Liver (tissue), 8 donors: ENCODE measurements at regions not wholly inside any gene's neighbourhood (a gene's known extent, or its start where the extent isn't known, plus 50 kb on each side); places are given as distances from the start of the nearest gene placed in this dataset.

Source experiments
- DNase-seq: peaks from one replicate; pipeline ENCODE4 v3.0.0-alpha.2; 2017; ENCODE audit warnings: low spot score
- H3K27ac ChIP-seq, 2 donors: one replicate each; pipeline ENCODE4 v1.7.0; 2013; ENCODE audit warnings: inconsistent platforms in 2 of 2, low read length in 2 of 2, control low read depth in 1 of 2, low read depth in 1 of 2, mild to moderate bottlenecking in 1 of 2
- H3K27me3 ChIP-seq, 4 donors: one replicate each; pipeline versions ENCODE4 v1.6.1 to v1.7.0; 2013; ENCODE audit warnings: low read length in 3 of 4, inconsistent platforms in 1 of 4, mild to moderate bottlenecking in 1 of 4, moderate library complexity in 1 of 4; ENCODE audit not compliant: control insufficient read depth in 4 of 4, insufficient read depth in 4 of 4
- H3K36me3 ChIP-seq, 4 donors: one replicate each; pipeline versions ENCODE4 v1.6.1 to v1.7.0; 2013; ENCODE audit warnings: low read length in 3 of 4, mild to moderate bottlenecking in 3 of 4, low read depth in 1 of 4, moderate library complexity in 1 of 4; ENCODE audit not compliant: control insufficient read depth in 4 of 4, insufficient read depth in 3 of 4
- H3K4me1 ChIP-seq, 4 donors: one replicate each; pipeline versions ENCODE4 v1.6.1 to v1.7.0; 2013; ENCODE audit warnings: low read length in 3 of 4, mild to moderate bottlenecking in 3 of 4, moderate library complexity in 1 of 4; ENCODE audit not compliant: control insufficient read depth in 4 of 4, insufficient read depth in 4 of 4
- H3K4me3 ChIP-seq, 3 donors: one replicate each; pipeline versions ENCODE4 v1.6.1 to v1.7.0; 2013; ENCODE audit warnings: low read length in 3 of 3, control low read depth in 1 of 3, low read depth in 1 of 3, mild to moderate bottlenecking in 1 of 3
- H3K9ac ChIP-seq, 2 donors: one replicate each; pipeline ENCODE4 v1.7.0; 2013; ENCODE audit warnings: low read length in 2 of 2, mild to moderate bottlenecking in 2 of 2, moderate library complexity in 2 of 2, control low read depth in 1 of 2, low read depth in 1 of 2
- H3K9me3 ChIP-seq, 4 donors: one replicate each; pipeline versions ENCODE4 v1.6.1 to v1.7.0; 2013; ENCODE audit warnings: low read length in 3 of 4; ENCODE audit not compliant: control insufficient read depth in 4 of 4
- EGR1 ChIP-seq, 2 donors: IDR thresholded peaks; 2 replicates each; pipeline ENCODE4 v1.6.1; 2016 to 2018; ENCODE audit warnings: antibody characterized with exemption in 2 of 2, low read depth in 2 of 2
- FOXA1 ChIP-seq: IDR thresholded peaks from 2 replicates; pipeline ENCODE4 v1.6.1; 2016; ENCODE audit warnings: antibody characterized with exemption
- FOXA2 ChIP-seq: IDR thresholded peaks from 2 replicates; pipeline ENCODE4 v1.6.1; 2016; ENCODE audit warnings: antibody characterized with exemption
- GABPA ChIP-seq, 2 donors: IDR thresholded peaks in 1 of 2; conservative IDR thresholded peaks in 1 of 2; 2 replicates each; pipeline ENCODE4 v1.6.1; 2016; ENCODE audit warnings: antibody characterized with exemption in 2 of 2, mild to moderate bottlenecking in 1 of 2, moderate library complexity in 1 of 2
- HNF4A ChIP-seq, 2 donors: conservative IDR thresholded peaks; 2 replicates each; pipeline ENCODE4 v1.6.1; 2016; ENCODE audit warnings: antibody characterized with exemption in 2 of 2, mild to moderate bottlenecking in 2 of 2
- HNF4G ChIP-seq: IDR thresholded peaks from 2 replicates; pipeline ENCODE4 v1.6.1; 2016; ENCODE audit warnings: antibody characterized with exemption
- JUND ChIP-seq, 2 donors: IDR thresholded peaks; 2 replicates each; pipeline ENCODE4 v1.6.1; 2016; ENCODE audit warnings: antibody characterized with exemption in 2 of 2
- NR2F2 ChIP-seq: IDR thresholded peaks from 2 replicates; pipeline ENCODE4 v1.6.1; 2016; ENCODE audit warnings: antibody characterized with exemption
- RAD21 ChIP-seq, 2 donors: IDR thresholded peaks; 2 replicates each; pipeline ENCODE4 v1.6.1; 2016; ENCODE audit warnings: antibody characterized with exemption in 2 of 2, mild to moderate bottlenecking in 2 of 2
- RXRA ChIP-seq, 2 donors: IDR thresholded peaks; 2 replicates each; pipeline ENCODE4 v1.6.1; 2017 to 2018; ENCODE audit warnings: antibody characterized with exemption in 2 of 2, mild to moderate bottlenecking in 1 of 2
- SP1 ChIP-seq: IDR thresholded peaks from 2 replicates; pipeline ENCODE4 v1.6.1; 2018; ENCODE audit warnings: antibody characterized with exemption, mild to moderate bottlenecking
- TAF1 ChIP-seq: conservative IDR thresholded peaks from 2 replicates; pipeline ENCODE4 v1.6.1; 2016; ENCODE audit warnings: antibody characterized with exemption, mild to moderate bottlenecking
- YY1 ChIP-seq: IDR thresholded peaks from 2 replicates; pipeline ENCODE4 v1.6.1; 2016; ENCODE audit warnings: antibody characterized with exemption, mild to moderate bottlenecking
- WGBS: extraction: QIAGEN DNeasy Blood & Tissue Kit; methylation state at CpG from one replicate; pipeline ENCODE4 v1.1.7; 2013; 5-methylcytosine and 5-hydroxymethylcytosine counted together
- TF ChIP-seq, protein P1 (sequence below): IDR thresholded peaks from 2 replicates; pipeline ENCODE4 v1.6.1; 2016; ENCODE audit warnings: antibody characterized with exemption
- TF ChIP-seq, protein P2 (sequence below): fragments of 150-350 bp; IDR thresholded peaks from 2 replicates; pipeline ENCODE4 v1.5.1; 2017; ENCODE audit warnings: improper control_type of control experiment, low read depth, low read length; ENCODE audit not compliant: missing input control
- TF ChIP-seq, protein P3 (sequence below): IDR thresholded peaks from 2 replicates; pipeline ENCODE4 v1.6.1; 2016; ENCODE audit warnings: antibody characterized with exemption
- TF ChIP-seq, protein P4 (sequence below): IDR thresholded peaks from 2 replicates; pipeline ENCODE4 v1.6.1; 2016; ENCODE audit warnings: antibody characterized with exemption
- TF ChIP-seq, protein P5 (sequence below): IDR thresholded peaks from 2 replicates; pipeline ENCODE4 v1.6.1; 2016; ENCODE audit warnings: antibody characterized with exemption, mild to moderate bottlenecking
- donor health status: healthy.
- donor health status: healthy.
- donor health status: healthy.
- donor health status: healthy.
- donor health status: healthy.

DNA sequence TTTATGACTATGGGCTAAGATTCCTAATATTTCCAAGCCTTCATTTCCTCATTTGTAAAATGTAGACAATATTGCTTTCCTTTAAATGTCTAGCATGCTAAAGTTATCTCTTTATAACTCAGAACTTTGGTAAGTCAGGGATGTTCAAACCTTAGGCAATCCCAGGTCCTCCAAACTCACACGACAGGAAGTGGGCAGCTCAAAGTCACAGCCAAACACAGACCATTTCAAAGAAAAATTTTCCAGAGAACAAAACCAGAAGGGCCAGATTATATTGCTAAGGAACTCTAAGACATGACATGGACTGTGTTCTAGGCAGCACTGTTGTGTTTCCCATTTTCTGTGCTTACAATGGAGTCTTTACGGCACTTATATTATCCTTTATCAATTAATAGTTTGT, 87.8 kb upstream of the DYNC1I1 start:
- no peak for TF ChIP-seq SP1
- TF ChIP-seq HNF4G: no peak
- WGBS: 91% methylated on average over 2 of the region's 2 CpGs
- H3K27ac ChIP-seq: no peak overlapping the region
- no peaks in the 10 kb centered on the region for H3K36me3 ChIP-seq
- H3K27me3 ChIP-seq: no peaks in the 10 kb centered on the region
- H3K4me1 ChIP-seq: no peaks in the 10 kb centered on the region
- H3K4me3 ChIP-seq: no peak overlapping the region
- no peaks in the 10 kb centered on the region for H3K9me3 ChIP-seq
- DNase-seq: no peak
- no peak overlapping the region for H3K9ac ChIP-seq

DNA sequence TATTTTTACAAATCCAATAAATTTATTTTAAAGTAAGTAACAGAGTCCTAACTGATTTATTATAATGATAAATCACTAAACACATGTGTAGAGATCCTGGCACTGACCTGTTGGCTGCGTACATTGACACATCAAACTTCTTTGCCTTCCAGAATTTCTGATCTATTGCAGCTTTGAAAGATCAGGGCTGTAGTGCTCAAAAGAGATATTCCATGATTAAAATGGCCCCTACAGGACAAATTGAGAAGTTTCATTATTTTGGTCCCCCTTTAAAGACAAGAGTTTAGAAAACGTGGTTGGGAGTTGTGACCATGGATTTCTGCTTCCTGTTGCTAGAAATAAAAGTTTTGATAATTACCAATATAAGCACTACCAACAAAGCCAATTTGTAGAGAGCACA, 87.7 kb upstream of the PDK4 start:
- Histone ChIP-seq H3K27ac (no peak overlapping the region), H3K9me3 (no peaks in the 10 kb centered on the region), H3K9ac (no peak overlapping the region), H3K27me3 (no peaks in the 10 kb centered on the region), H3K36me3 (no peaks in the 10 kb centered on the region), H3K4me3 (no peak overlapping the region), H3K4me1 (no peaks in the 10 kb centered on the region)
- DNase-seq: no peak
- TF ChIP-seq SP1 (peak; percentile 13), TAF1 (no peak), HNF4A (conservative IDR thresholded peaks at IDR 0.05) (peak in 1 of 2 donors; percentile 27), HNF4G (no peak), YY1 (no peak), RAD21 (IDR thresholded peaks at IDR 0.05) (peak; percentile 95 to 96)
- TF ChIP-seq, protein P1, sequence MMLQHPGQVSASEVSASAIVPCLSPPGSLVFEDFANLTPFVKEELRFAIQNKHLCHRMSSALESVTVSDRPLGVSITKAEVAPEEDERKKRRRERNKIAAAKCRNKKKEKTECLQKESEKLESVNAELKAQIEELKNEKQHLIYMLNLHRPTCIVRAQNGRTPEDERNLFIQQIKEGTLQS: no peak
- TF ChIP-seq, protein P2, sequence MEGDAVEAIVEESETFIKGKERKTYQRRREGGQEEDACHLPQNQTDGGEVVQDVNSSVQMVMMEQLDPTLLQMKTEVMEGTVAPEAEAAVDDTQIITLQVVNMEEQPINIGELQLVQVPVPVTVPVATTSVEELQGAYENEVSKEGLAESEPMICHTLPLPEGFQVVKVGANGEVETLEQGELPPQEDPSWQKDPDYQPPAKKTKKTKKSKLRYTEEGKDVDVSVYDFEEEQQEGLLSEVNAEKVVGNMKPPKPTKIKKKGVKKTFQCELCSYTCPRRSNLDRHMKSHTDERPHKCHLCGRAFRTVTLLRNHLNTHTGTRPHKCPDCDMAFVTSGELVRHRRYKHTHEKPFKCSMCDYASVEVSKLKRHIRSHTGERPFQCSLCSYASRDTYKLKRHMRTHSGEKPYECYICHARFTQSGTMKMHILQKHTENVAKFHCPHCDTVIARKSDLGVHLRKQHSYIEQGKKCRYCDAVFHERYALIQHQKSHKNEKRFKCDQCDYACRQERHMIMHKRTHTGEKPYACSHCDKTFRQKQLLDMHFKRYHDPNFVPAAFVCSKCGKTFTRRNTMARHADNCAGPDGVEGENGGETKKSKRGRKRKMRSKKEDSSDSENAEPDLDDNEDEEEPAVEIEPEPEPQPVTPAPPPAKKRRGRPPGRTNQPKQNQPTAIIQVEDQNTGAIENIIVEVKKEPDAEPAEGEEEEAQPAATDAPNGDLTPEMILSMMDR: peak; percentile 68
- 13% methylated on average over 2 of the region's 2 CpGs for WGBS

DNA sequence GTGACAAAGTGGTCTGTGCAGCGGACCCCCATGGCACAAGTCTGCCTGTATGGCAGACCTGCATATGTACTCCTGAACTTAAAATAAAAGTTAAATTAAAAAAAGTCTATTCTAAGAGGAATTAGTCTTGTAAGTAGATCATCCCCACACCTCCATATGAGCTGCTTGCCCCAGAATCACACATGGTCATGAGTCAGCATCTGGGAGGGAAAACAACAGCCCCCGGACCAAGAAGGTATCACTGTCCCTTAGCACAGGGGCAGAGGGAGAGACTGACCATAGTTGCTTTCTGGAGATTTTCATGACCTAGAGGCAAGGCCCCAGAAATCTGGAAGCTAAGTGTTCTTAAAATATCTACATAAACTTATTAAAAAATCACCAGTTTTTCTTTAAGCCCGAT, 86.6 kb upstream of the PDK4 start:
- TF ChIP-seq JUND (IDR thresholded peaks at IDR 0.05): no peak
- TF ChIP-seq YY1: no peak
- TF ChIP-seq, protein P3, sequence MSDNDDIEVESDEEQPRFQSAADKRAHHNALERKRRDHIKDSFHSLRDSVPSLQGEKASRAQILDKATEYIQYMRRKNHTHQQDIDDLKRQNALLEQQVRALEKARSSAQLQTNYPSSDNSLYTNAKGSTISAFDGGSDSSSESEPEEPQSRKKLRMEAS: no peak
- no peak for TF ChIP-seq RAD21 (IDR thresholded peaks at IDR 0.05)
- TF ChIP-seq FOXA2: no peak
- TF ChIP-seq TAF1: no peak
- no peak for TF ChIP-seq HNF4G
- no peak for TF ChIP-seq EGR1 (IDR thresholded peaks at IDR 0.05; ENCODE audit: low read depth in 2 of 2)
- TF ChIP-seq RXRA (IDR thresholded peaks at IDR 0.05): no peak
- TF ChIP-seq, protein P2: no peak
- no peak for TF ChIP-seq GABPA (IDR thresholded peaks at IDR 0.05 in 1 of 2, conservative IDR thresholded peaks at IDR 0.05 in 1 of 2)
- TF ChIP-seq, protein P4, sequence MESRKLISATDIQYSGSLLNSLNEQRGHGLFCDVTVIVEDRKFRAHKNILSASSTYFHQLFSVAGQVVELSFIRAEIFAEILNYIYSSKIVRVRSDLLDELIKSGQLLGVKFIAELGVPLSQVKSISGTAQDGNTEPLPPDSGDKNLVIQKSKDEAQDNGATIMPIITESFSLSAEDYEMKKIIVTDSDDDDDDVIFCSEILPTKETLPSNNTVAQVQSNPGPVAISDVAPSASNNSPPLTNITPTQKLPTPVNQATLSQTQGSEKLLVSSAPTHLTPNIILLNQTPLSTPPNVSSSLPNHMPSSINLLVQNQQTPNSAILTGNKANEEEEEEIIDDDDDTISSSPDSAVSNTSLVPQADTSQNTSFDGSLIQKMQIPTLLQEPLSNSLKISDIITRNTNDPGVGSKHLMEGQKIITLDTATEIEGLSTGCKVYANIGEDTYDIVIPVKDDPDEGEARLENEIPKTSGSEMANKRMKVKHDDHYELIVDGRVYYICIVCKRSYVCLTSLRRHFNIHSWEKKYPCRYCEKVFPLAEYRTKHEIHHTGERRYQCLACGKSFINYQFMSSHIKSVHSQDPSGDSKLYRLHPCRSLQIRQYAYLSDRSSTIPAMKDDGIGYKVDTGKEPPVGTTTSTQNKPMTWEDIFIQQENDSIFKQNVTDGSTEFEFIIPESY: no peak
- TF ChIP-seq, protein P1: no peak
- no peak for TF ChIP-seq SP1
- TF ChIP-seq NR2F2: no peak
- TF ChIP-seq HNF4A (conservative IDR thresholded peaks at IDR 0.05): no peak
- TF ChIP-seq FOXA1: no peak
- TF ChIP-seq, protein P5, sequence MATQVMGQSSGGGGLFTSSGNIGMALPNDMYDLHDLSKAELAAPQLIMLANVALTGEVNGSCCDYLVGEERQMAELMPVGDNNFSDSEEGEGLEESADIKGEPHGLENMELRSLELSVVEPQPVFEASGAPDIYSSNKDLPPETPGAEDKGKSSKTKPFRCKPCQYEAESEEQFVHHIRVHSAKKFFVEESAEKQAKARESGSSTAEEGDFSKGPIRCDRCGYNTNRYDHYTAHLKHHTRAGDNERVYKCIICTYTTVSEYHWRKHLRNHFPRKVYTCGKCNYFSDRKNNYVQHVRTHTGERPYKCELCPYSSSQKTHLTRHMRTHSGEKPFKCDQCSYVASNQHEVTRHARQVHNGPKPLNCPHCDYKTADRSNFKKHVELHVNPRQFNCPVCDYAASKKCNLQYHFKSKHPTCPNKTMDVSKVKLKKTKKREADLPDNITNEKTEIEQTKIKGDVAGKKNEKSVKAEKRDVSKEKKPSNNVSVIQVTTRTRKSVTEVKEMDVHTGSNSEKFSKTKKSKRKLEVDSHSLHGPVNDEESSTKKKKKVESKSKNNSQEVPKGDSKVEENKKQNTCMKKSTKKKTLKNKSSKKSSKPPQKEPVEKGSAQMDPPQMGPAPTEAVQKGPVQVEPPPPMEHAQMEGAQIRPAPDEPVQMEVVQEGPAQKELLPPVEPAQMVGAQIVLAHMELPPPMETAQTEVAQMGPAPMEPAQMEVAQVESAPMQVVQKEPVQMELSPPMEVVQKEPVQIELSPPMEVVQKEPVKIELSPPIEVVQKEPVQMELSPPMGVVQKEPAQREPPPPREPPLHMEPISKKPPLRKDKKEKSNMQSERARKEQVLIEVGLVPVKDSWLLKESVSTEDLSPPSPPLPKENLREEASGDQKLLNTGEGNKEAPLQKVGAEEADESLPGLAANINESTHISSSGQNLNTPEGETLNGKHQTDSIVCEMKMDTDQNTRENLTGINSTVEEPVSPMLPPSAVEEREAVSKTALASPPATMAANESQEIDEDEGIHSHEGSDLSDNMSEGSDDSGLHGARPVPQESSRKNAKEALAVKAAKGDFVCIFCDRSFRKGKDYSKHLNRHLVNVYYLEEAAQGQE: no peak
- Histone ChIP-seq H3K9me3 (no peaks in the 10 kb centered on the region), H3K27me3 (no peaks in the 10 kb centered on the region), H3K27ac (no peak overlapping the region), H3K9ac (no peak overlapping the region), H3K36me3 (no peaks in the 10 kb centered on the region), H3K4me1 (no peaks in the 10 kb centered on the region), H3K4me3 (no peak overlapping the region)
- WGBS: 77% methylated on average over 3 of the region's 3 CpGs
- DNase-seq: no peak
